ENCODE measurements at regions not wholly inside any gene's neighbourhood (a gene's known extent, or its start where the extent isn't known, plus 50 kb on each side); places are given as distances from the start of the nearest gene placed in this dataset.

DNA sequence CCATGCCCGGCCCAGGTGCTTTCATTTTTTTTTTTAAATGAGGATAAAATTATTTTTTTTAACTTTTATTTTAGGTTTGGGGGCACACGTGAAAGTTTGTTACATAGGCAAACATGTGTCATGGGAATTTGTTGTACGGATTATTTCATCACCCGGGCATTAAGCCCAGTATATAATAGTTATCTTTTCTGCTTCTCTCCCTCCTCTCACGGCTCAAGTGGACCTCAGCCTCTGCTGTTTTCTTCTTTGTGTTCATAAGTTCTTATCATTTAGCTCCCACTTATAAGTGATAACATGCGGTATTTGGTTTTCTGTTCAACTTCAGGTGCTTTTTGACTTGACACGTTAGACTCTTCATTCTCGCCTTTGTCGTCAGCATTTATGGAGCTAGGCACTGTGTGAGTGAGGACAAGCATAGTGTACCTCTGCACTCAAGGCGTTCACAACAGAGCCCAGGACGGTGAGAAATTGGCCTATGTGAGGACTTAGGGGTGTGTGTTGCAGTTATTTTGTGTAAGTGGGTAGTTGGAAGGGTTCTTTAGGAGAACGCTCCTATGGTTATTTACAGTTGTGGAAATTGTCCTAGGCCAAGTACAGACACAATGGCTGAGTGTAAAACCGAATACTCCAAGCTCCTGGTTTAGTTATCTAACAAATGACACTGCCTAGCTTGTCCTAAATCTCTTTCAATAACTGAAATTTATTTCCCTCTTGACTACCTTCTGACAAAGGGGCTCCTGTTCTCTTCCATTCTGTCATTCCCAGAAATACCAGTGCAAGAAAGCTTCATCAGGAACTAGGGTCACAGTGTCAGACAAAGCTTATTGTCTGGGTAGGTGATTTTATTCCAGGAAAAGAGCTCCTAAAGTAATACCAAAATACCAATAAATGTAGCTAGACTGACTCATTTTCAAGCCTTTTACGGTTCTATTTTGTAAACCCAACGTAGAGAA lies 200.5 kb upstream of the PRICKLE1 start:
- DNase-seq: no peak

DNA sequence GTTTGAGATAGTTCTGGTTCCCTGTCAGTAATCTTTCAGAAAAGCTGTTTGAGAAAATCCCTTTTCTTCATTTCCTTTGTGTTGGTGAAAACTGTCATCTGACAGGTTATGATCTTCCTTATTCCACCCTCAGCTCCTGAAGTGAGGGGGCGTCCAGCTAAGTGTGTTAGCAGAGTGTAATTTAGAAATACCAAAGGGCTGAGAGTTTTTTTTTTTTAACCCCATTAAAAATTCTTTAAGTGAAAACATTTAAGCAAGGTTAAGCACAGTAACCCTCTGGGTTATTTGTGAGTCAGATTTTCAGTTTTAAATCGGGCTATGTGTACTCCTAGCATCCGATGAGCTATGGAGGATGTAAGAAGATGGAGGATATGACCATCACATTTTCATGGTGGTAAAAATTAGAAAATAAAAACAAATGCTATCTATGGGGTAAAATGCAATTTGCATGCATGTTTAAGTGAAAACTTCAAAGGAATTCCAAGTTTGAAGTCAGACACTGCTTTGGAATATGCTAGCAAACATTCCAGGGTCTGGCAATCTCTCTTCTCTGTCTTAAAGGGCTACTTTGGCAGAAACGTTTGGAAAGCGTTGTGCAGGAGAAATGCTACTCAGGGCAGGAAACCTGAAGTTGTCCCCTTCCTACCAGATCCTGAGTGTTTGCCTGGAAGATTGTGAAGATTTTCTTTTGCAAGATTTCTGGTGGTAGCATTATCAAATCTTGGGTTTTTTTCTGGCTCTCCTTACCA lies 197.0 kb upstream of the PRICKLE1 start:
- DNase-seq: no peak

DNA sequence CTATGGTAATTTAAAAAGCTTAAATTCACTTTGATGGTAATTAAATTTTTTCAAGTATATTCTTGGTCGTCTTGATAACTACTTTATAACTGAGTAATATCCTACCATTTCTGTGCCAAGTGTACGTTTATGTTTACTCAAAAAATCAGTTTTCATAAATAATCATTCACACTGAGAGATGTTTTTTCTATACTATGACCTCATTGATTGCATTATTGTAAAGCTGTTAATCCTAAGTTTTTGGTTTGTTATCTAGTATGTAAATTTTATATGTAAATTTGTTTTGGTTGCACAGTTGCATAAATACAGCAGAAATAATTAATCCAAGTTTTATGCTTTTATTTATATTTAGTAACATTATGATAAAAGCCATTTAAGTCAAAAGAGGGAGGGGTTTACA lies 196.4 kb upstream of the PRICKLE1 start:
- DNase-seq: no peak

DNA sequence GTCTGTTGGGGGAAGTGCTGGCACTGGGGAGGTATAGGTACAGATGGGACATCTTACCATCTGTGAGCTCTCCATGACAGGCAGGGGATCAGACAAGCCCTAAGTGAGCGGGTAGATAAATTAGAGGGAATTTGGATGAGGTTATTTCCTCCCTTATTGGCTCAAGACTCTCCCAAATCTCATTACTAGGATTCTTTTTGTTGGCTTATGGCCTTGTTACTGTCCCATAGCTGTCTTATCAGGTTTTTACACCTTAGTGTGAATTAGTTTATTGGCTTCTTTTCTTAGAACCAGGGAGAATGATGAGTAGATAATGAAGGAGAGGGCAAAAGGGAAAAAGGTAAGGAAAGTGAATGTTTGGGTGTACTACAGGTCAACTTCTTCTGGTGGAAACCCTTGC lies 191.1 kb upstream of the PRICKLE1 start:
- DNase-seq: no peak

DNA sequence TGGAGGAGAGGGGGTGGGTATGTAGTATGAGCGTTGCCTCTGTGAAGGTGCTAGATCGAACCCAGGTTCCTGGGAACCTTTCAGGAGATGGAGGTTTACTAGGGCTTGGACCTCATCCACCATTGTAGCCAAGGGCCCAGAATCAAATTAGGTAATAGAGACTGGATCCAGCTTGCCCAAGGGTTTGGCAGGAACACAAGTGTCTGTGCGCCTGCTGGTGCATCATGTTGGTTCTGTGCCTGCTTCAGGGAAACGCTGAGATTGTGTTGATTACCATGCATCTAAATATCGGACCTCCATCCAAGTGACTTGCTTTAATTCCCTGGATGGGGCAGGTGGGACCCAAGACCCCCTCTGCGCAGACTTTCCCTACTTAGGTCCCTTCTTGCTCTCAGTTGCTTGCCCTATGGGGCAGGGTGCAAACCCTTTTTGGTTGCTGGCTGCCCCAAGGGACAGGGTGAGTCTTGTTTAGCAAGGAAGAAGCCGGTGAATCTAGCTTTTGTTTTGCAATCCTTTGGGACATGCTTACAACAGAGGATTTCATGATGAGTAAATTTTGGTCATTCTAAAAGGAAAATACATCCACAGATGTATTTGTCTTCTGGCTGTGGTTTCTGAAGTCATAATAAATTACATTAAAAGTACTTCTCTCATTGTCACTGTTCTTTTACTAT lies 189.8 kb upstream of the PRICKLE1 start:
- DNase-seq: no peak

DNA sequence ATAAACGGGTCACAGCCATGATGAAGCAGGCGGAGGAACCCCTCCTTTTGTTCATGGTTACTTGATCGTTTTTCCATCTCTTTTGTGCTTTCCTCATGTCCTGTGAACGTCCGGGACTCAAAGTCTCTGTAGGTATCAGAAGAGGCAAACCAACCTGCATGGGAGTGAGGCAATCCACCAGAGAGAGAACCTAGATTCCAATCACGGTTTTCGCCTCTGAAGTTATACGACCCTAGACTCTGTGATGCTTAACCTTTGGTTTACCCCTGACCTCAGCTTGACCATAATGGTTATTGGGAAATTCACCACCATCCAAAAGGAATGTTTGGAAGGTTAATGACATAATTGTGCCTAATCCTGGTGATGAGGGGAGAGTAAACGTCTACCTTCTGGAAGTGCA lies 186.8 kb upstream of the PRICKLE1 start:
- no peak for DNase-seq

DNA sequence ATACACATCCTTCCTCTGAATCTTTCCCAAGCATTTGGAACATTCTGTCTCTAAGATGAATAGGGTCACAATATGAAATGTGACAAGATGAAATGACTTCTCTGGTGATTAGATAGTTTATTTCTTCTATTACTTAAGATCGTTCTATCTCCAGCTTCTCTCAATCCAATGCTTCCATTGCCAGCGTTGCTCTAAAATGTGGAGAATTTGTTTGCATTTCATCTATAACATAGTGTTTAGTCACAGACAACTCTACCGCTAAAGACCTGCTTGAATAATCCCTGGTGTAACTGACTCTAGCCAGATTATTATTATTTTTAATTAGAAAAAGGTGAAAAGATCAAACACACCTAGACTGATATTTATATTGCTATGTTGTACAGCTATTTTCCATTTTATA lies 184.7 kb upstream of the PRICKLE1 start:
- DNase-seq: no peak

DNA sequence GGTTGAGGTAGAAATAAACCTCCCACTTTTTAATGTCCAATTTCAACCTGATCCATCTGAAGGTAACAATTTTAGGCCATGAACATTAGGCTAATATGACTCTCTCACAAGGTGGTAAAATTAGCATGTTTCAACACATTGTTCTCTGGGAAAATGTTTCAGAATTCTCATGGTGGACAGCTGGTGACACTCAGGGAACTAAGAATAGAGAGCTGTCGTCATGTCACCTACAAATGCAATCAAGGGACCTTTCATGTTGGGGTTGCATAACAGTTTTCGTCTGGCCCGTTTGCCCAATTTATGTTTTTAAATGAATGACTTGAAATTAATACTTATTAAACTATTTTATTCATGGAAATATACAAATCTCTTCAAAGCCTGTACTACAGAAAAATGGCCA lies 180.7 kb upstream of the PRICKLE1 start:
- DNase-seq: no peak

DNA sequence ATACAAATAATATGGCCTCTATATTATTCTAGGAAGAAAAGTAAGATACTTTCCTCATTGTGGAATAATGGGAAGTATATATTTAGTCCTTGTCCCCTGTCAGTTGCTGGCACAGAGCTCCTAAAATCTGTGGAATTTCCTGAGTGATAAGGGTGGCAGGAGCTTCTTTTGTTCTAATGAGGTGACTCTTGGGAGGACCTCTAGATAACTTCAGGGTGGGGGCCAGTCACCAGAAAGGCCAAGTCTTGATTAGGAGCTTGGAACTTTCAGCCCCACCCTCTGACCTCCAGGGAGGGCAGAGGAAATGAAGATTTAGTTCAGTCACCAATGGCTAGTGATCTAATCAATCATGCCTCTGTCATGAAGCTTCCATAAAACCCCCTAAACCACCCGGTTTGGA lies 179.9 kb upstream of the PRICKLE1 start:
- DNase-seq: no peak

DNA sequence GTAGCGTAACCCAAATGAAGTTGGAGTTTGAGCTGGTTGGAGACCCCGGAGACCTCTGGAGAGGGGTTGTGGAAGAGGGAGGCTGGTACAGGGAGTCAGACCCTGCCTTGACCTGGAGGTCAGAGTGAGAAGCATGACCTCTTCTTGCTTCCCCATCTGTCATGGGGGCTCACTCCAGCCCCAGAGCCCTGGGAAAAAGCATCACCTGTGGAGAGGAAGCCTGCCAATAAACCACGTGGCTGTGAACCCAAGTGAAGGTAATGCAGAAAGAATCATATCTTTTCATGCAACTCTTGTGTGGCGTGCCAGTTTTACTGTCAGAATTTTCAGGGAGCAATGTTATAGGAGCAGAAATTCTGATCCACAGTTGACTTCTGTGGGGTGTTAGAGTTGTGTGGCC lies 178.5 kb upstream of the PRICKLE1 start:
- DNase-seq: no peak

DNA sequence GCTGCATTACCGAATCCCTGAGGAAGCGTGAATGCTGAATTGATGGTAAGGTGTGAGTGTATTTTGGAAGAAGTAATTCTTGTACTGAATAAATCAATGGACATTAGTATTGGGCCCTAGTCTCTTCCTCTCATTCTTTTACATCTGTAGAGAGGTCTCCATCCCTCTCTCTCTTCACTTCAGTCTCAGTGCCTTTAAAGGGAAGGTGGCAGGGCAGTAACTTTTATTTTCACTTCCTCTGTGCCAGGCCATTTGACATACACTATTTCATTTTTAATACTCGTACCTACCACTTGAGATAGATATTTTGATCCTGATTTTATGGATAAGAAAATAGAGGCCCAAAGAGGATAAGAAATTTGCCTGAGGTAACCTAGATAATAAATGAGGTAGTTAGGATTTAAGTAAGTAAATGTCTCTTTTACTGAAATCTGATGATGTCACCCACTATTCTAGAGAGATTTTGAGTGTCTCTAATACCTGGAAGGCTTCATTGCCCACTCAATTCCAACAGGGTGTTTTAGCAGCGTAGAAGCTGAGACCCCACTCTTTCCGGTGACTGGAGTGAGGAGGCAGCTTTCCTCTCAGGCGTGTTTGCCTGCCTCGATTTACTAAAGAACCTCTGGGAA lies 177.9 kb upstream of the PRICKLE1 start:
- no peak for DNase-seq

DNA sequence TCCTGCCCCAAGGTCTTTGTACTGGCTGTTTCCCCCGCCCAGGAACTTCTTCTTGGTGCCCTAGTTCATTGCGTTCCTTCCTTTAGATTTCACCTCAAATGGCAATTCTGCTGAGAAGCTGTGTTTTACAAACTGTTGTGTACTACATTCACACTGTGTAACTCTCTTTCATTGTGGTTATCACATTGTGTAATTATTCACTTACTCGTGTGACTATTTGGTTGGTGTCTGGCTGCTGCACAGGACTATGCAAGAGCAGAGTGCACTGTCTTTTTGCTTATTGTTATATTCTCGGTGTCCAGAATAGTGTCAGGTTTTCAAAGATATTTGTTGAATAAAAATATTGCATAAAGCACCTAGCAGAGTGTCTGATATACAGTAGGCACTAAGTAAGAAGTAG lies 177.2 kb upstream of the PRICKLE1 start:
- no peak for DNase-seq

DNA sequence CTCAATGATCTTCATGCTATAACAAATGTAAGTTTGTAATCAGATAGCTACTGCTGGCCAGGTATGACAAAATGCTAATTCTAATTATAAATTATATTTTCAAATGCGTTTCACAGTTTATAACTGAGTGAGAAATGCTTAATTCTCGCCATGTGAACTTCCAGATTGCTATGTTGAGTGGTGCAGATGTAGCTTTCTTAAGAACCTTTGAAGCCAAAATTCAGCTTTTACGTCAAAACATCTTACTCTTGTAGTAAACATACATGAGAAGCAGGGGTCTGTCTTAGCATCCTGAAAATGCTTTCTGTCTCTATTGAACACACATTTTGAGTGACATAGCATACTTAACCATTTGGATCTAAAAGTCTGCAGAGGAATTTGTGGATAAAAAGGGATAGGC lies 176.5 kb upstream of the PRICKLE1 start:
- DNase-seq: no peak

DNA sequence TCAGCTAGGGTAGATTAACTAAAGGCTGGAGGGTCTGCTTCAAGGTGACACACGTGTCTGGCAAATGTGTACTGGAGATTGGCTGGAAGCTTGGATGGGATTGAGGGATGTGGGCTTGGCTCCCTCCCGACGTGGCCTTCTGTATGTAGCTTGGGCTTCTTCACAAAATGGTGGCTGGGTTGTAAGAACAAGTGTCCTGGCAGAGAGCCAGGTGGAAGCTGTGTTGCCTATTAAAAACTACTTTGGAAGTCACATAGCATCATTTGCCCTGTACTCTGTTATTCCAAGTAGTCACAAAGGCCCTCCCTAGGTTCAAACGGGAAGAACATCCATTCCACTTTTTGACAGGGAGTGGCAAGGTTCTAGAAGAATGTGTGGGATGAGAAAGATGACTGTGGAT lies 174.1 kb upstream of the PRICKLE1 start:
- no peak for DNase-seq

DNA sequence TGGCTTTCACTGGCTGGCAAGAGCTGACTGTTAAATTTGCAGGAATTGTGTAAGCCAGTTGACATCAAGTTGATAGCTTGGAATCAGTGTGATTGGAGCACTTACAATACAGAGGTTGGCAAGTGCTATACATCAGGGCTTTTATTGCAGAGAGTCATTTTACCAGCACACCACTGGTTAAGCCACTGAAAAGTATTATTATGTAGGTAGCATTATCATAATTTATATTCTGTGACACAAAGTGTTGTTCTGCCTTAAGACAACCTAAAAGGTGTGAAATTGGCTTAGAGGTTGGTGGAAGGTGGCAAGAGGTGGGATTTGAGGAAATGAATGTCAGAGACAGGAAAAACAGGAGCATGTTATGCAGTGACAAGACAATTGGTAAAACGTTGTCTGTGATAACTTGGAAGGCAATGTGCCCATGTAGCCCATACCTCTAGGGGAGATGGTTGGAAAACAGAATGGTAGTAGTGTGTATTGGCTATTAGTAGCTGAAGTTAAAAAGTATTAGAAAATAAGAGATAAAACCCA lies 172.9 kb upstream of the PRICKLE1 start:
- no peak for DNase-seq

DNA sequence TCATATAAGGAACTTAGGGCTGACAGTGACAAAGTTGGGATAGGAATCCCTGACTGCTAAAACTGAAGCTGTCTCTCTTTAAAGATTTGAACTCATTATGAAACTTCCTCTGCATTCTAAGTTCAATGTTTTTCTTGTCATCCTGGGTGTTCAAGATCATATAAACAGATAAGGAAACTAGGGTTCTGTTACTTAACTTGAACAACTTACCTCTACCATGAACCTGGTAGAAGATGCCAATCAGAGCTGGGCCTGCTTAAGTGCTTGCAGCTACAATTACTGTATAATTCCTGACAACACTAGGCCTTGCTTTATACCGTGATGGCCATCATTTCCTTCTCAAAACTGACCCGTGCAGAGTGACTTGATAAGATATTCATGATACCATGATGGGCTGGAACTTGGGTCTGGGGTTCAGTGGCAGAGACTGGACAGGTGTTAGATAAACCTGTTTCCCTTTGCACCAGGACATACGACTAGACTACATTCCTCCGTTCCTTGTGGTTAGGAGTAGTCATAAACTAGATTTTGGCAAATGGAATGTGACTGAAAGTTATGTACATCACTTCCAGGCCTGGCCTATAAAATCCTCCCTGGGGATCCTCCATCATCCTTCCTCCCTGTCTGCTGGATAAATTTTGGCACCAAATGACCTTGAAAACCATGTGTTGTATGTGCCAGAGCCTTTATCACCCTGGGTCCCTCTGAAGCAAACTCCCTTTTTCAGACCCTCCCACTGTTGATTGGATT lies 172.2 kb upstream of the PRICKLE1 start:
- DNase-seq: no peak

DNA sequence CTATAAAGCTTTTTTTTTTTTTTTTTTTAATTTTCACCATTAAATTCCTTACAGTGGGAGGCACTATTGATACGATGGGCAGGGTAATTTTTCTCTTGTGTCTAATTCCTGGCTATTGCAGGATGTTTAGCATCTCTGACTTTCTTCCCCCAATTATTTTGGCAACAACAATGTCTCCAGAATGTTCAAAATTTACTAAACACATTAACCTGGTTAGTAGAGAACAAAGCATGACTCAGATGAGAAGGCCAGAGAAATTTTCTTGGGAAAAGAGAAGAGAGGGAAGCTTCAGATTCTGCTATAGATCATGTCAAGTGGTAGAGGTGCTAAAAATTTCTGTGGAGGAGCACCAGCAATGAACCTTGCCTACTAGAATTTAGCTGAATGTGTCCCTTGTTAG lies 171.5 kb upstream of the PRICKLE1 start:
- DNase-seq: no peak

DNA sequence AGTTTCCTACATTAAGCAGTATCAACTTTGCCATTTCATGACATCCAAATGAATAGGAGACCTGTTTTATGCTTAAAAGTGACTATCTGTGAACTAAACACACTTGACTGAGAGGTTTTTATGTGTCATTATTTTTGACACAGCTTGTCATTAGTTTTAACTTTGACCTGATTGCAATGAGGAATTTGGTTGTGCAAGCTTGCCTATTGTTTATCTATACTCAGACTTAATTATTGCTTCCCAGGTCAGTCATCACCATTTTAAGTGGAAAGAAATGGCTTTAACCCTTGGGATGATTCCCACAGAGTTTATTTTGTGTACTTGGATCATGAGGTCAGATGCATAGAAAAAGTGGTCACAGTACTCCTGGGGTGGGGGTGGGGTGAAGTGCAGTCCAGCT lies 171.0 kb upstream of the PRICKLE1 start:
- DNase-seq: no peak

DNA sequence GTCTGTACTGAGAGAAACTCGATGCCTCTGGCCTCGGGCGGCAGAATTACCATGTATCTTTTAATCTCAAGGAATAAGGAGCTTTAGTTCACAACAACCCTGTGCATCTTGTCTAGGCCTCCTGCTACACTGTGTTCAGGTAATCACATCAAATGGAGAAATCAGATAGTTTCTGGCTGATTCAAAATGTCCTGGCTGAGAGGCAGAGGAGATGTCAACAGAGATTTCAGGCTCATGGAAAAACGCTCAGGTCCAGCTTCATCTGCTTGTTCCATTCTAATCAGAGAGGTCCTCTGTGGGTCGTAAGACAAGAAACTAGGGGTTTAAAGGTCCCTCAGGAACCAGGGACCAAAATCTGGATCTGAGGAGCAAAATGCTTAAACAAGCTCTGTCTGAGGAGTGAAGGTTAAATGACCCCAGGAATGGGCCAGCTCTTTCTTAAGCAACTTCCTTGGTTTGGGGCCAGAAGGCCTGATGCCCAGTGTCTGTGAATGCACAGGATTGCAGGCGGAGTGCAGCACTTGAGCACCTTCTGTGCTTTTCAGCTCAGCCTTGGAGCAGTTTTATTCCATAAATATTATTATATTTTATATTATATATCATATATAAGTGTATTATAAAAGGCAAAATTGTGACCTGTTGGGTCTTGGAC lies 170.2 kb upstream of the PRICKLE1 start:
- DNase-seq: no peak

DNA sequence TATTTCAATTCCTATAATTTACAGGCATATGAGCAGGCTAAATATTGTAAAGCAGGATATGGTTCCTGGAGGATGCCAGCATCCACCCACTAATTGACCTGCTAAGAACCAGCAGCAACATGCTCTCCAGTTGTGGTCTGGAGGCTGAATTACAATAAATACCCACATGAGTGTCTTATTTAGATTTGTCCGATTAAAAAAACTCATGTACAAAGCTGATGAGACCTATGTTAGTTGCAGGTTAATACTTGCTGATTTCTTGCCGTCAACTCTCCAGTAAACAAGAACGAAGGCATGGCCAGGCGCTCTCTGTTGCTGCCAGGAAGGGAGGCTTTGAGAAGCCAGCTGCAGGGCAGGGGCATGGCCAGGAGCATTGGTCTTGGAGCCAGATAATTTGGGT lies 169.3 kb upstream of the PRICKLE1 start:
- DNase-seq: no peak

DNA sequence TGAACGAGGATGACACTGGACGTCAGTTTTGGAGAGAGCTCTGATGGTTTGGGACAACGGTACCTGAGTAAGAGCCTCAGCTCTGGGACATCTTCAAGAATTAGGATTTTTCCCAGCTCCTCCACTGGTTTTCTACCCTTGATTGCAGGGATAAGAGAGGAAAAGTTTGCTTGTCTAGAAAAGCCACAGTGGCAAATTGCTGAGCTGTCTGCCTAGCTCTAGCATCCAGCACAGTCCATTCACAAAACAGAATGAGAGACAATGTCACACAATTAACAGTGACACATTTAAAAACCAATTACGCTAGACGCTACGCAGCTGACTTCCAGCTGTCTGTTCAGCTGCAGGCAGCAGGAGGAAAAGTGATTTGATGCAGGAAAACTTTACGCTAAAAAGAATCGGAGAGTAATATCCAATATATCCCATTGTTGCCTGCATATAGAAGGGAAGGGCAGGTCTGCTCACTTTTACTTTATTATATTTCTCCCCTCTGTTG lies 168.1 kb upstream of the PRICKLE1 start:
- DNase-seq: no peak
